ENCODE measurements at regions not wholly inside any gene's neighbourhood (a gene's known extent, or its start where the extent isn't known, plus 50 kb on each side); places are given as distances from the start of the nearest gene placed in this dataset.

- TF ChIP-seq, protein P1, sequence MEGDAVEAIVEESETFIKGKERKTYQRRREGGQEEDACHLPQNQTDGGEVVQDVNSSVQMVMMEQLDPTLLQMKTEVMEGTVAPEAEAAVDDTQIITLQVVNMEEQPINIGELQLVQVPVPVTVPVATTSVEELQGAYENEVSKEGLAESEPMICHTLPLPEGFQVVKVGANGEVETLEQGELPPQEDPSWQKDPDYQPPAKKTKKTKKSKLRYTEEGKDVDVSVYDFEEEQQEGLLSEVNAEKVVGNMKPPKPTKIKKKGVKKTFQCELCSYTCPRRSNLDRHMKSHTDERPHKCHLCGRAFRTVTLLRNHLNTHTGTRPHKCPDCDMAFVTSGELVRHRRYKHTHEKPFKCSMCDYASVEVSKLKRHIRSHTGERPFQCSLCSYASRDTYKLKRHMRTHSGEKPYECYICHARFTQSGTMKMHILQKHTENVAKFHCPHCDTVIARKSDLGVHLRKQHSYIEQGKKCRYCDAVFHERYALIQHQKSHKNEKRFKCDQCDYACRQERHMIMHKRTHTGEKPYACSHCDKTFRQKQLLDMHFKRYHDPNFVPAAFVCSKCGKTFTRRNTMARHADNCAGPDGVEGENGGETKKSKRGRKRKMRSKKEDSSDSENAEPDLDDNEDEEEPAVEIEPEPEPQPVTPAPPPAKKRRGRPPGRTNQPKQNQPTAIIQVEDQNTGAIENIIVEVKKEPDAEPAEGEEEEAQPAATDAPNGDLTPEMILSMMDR (IDR thresholded peaks at IDR 0.05): no peak
- no peak for TF ChIP-seq POLR2A (IDR thresholded peaks at IDR 0.05)
Measured at GRCh38 chr11:19395050-19395449, 154.3 kb upstream of the E2F8 start.
